C4-2B (cell line): ENCODE measurements at regions not wholly inside any gene's neighbourhood (a gene's known extent, or its start where the extent isn't known, plus 50 kb on each side); places are given as distances from the start of the nearest gene placed in this dataset.

ENCODE experiments used
- ZFX ChIP-seq: fragments of 450-650 bp; IDR thresholded peaks from 2 replicates; pipeline ENCODE4 v1.6.1; 2017
- TF ChIP-seq, protein P1 (sequence below): fragments of 450-650 bp; conservative IDR thresholded peaks from 2 replicates; pipeline ENCODE4 v1.5.1; 2017; ENCODE audit warnings: mild to moderate bottlenecking

DNA sequence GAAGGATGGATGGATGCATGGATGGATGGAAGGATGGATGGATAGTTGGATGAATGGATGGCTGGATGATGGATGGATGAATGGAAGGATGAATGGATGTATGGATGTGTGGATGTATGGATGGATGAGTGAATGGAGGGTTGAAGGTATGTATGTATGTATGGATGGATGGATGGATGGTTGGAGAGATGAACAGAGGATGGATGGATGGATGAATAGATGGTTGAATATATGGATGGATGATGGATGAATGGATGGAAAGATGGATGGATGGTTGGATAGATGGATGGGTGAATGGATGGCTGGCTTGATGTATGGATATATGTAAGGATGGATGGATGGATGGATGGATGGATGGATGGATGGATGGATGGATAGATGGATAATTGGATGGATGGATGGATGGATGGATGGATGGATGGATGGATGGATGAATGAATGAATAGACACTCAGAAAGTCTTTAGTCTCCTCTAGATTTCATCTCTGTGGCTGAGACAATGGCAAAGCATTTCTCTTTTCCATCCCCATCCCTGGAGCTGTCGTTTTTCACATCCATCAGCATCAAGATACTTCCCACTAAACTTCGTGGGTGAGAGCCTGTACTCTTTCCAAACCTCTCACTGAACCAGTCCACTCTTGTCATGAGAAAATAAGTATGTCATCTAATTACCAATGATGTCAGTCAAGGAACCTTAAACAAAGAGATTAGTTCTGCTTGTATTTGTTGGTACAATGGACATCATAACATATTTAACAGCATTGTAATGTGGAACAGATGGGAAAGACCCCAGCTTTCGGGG lies 74.8 kb upstream of the CLMN start:
- TF ChIP-seq, protein P1, sequence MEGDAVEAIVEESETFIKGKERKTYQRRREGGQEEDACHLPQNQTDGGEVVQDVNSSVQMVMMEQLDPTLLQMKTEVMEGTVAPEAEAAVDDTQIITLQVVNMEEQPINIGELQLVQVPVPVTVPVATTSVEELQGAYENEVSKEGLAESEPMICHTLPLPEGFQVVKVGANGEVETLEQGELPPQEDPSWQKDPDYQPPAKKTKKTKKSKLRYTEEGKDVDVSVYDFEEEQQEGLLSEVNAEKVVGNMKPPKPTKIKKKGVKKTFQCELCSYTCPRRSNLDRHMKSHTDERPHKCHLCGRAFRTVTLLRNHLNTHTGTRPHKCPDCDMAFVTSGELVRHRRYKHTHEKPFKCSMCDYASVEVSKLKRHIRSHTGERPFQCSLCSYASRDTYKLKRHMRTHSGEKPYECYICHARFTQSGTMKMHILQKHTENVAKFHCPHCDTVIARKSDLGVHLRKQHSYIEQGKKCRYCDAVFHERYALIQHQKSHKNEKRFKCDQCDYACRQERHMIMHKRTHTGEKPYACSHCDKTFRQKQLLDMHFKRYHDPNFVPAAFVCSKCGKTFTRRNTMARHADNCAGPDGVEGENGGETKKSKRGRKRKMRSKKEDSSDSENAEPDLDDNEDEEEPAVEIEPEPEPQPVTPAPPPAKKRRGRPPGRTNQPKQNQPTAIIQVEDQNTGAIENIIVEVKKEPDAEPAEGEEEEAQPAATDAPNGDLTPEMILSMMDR: no peak
- TF ChIP-seq ZFX: no peak
